Globus pallidus (tissue), 1 donor: ENCODE measurements at regions not wholly inside any gene's neighbourhood (a gene's known extent, or its start where the extent isn't known, plus 50 kb on each side); places are given as distances from the start of the nearest gene placed in this dataset.
"Not testable (repeated sequence)": the region's sequence is repeated elsewhere in the genome, so short reads cannot be mapped to it uniquely, and the experiment has no call there.

Source experiments
- DNase-seq: peaks from one replicate; pipeline ENCODE4 v3.0.0-alpha.2; 2015; ENCODE audit warnings: low spot score

- DNase-seq = no peak
Measured at GRCh38 chr6:97915537-97915936, 632.5 kb upstream of the MMS22L start.

GRCh38 chr6:97917369-97917768, 634.4 kb upstream of the MMS22L start:
- DNase-seq = no peak

- no peak for DNase-seq
Measured at GRCh38 chr6:97919046-97919445, 636.0 kb upstream of the MMS22L start.

GRCh38 chr6:97919631-97920030, 636.6 kb upstream of the MMS22L start:
- no peak for DNase-seq

- DNase-seq = no peak
Measured at GRCh38 chr6:97923249-97923648, 640.2 kb upstream of the MMS22L start.

- no peak for DNase-seq
Measured at GRCh38 chr6:97925504-97925903, 642.5 kb upstream of the MMS22L start.

- no peak for DNase-seq
Measured at GRCh38 chr6:97939440-97940168, 656.6 kb upstream of the MMS22L start.

GRCh38 chr6:97947841-97948240, 664.8 kb upstream of the MMS22L start:
- no peak for DNase-seq

- DNase-seq = no peak
Measured at GRCh38 chr6:97958134-97958533, 675.1 kb upstream of the MMS22L start.

- DNase-seq = no peak
Measured at GRCh38 chr6:97963193-97963592, 680.2 kb upstream of the MMS22L start.

GRCh38 chr6:97969065-97969464, 686.0 kb upstream of the MMS22L start:
- DNase-seq = no peak

GRCh38 chr6:97977084-97977483, 694.1 kb upstream of the MMS22L start:
- DNase-seq = no peak

GRCh38 chr6:97978855-97979271, 695.8 kb upstream of the MMS22L start:
- no peak for DNase-seq

GRCh38 chr6:97979285-97979684, 696.3 kb upstream of the MMS22L start:
- DNase-seq = not testable (repeated sequence)

GRCh38 chr6:97989451-97989850, 706.4 kb upstream of the MMS22L start:
- no peak for DNase-seq

GRCh38 chr6:97995158-97995557, 712.1 kb upstream of the MMS22L start:
- no peak for DNase-seq

GRCh38 chr6:98002678-98003077, 719.7 kb upstream of the MMS22L start:
- no peak for DNase-seq

- no peak for DNase-seq
Measured at GRCh38 chr6:98014442-98015201, 731.6 kb upstream of the MMS22L start.

GRCh38 chr6:98016565-98016964, 733.5 kb upstream of the MMS22L start:
- DNase-seq = no peak

GRCh38 chr6:98020222-98020621, 737.2 kb upstream of the MMS22L start:
- DNase-seq = no peak

- DNase-seq = no peak
Measured at GRCh38 chr6:98024359-98024758, 741.3 kb upstream of the MMS22L start.

- no peak for DNase-seq
Measured at GRCh38 chr6:98027898-98028297, 744.9 kb upstream of the MMS22L start.

GRCh38 chr6:98033617-98034016, 750.6 kb upstream of the MMS22L start:
- DNase-seq = no peak
